NCI-H748 (cell line): ENCODE measurements at regions not wholly inside any gene's neighbourhood (a gene's known extent, or its start where the extent isn't known, plus 50 kb on each side); places are given as distances from the start of the nearest gene placed in this dataset.

Experiments
- DNase-seq: peaks from one replicate; lab custom pipeline; 2025; ENCODE audit not compliant: unreplicated experiment; lab: John Stamatoyannopoulos, UW

GRCh38 chr1:11407301-11407994, 71.5 kb upstream of the DISP3 start:
- no peak for DNase-seq

GRCh38 chr1:11412141-11412540, 66.8 kb upstream of the DISP3 start:
- DNase-seq: no peak

GRCh38 chr1:11413986-11414391, 65.0 kb upstream of the DISP3 start:
- DNase-seq: no peak

- DNase-seq: no peak
Measured at GRCh38 chr1:11414926-11415538, 63.9 kb upstream of the DISP3 start.

GRCh38 chr1:11417162-11417561, 61.8 kb upstream of the DISP3 start:
- DNase-seq: no peak

- no peak for DNase-seq
Measured at GRCh38 chr1:11418056-11418455, 60.9 kb upstream of the DISP3 start.

- DNase-seq: no peak
Measured at GRCh38 chr1:11421443-11421842, 57.5 kb upstream of the DISP3 start.

- no peak for DNase-seq
Measured at GRCh38 chr1:11422686-11423085, 56.3 kb upstream of the DISP3 start.

- DNase-seq: no peak
Measured at GRCh38 chr1:11426617-11427016, 52.3 kb upstream of the DISP3 start.

- DNase-seq: no peak
Measured at GRCh38 chr1:11428789-11429188, 50.2 kb upstream of the DISP3 start.
